GM06990 (cell line): ENCODE measurements at regions not wholly inside any gene's neighbourhood (a gene's known extent, or its start where the extent isn't known, plus 50 kb on each side); places are given as distances from the start of the nearest gene placed in this dataset.

Experiments used
- DNase-seq: peaks from one replicate; pipeline ENCODE4 v3.0.0-alpha.2; 2011; ENCODE audit not compliant: insufficient read length; ENCODE audit errors: extremely low read depth
- H3K27me3 ChIP-seq: replicated peaks from 2 replicates; pipeline ENCODE4 v1.6.0; 2011; ENCODE audit warnings: low read length; ENCODE audit not compliant: control insufficient read depth, insufficient read depth
- H3K36me3 ChIP-seq: 2 replicates; pipeline ENCODE4 v1.5.1; 2011; ENCODE audit warnings: low read length; ENCODE audit not compliant: control insufficient read depth, insufficient read depth
- H3K4me3 ChIP-seq: replicated peaks from 2 replicates; pipeline ENCODE4 v1.5.1; 2011; ENCODE audit warnings: low read depth, mild to moderate bottlenecking, control low read depth, low read length
- CTCF ChIP-seq: IDR thresholded peaks from 2 replicates; pipeline ENCODE4 v1.5.1; 2011; ENCODE audit warnings: low read length, control low read depth, mild to moderate bottlenecking, inconsistent platforms; ENCODE audit not compliant: insufficient read depth, poor library complexity, severe bottlenecking

DNA sequence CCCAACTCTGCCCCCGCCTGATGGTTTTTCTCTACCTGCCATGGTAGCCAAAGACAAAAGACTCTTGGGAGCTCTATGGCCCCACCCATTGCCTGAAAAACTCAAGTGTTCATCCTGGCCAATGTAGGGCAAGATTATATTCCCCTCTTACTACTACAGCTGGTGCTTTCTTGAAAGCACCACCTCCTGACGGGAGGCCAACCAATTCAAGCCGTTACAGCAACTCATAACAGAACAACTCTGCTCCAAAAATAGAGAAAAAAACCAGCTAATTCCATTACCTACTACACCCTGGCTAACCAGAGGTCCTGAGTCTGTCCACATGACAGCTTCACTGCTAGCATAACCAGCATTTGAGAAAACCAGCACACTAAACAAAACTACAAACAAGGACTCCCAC lies 127.5 kb upstream of the GAREM1 start:
- TF ChIP-seq CTCF = no peak
- H3K27me3 ChIP-seq = no peaks in the 10 kb centered on the region
- DNase-seq = no peak
- H3K36me3 ChIP-seq = no peaks in the 10 kb centered on the region
- H3K4me3 ChIP-seq = no peak overlapping the region

DNA sequence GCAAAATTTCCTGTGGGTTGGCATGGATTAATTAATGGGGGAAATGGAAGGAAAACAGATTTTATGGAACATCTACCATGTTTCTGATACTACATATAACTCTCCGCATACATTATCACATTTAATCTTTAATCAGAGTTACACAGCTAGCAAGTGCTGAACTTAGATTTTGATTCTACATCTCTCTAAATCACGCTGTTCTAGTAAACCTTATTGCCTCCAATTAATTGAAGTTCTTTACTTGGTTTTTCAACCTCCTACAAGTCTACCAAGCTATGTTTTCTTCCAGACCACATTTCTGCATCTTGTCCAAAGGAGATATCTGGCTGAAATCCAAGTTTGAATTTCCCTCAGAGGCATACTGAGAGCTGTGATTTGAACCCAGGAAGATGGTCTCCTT lies 125.8 kb upstream of the GAREM1 start:
- no peak for TF ChIP-seq CTCF
- no peaks in the 10 kb centered on the region for H3K27me3 ChIP-seq
- H3K4me3 ChIP-seq = no peak overlapping the region
- H3K36me3 ChIP-seq = no peaks in the 10 kb centered on the region
- no peak for DNase-seq

- DNase-seq = no peak
- TF ChIP-seq CTCF = no peak
- no peak overlapping the region for H3K4me3 ChIP-seq
- H3K27me3 ChIP-seq = no peaks in the 10 kb centered on the region
- no peaks in the 10 kb centered on the region for H3K36me3 ChIP-seq
Observed at GRCh38 chr18:32595832-32596231, 125.2 kb upstream of the GAREM1 start.

DNA sequence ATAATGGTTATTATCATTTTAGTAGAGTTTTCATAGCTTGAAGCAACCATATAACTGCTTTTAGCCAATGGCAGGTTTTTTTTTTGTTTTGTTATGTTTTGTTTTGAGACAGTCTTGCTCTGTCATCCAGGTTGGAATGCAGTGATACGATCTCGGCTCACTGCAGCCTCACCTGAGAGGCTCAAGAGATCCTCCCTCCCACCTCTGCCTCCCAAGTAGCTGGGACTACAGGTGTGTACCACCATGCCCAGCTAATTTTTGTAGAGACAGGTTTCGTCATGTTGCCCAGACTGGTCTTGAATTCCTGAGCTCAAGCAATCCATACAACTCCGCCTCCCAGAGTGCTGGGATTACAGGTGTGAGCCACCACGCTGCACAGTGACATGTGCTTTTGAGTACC lies 117.5 kb upstream of the GAREM1 start:
- no peaks in the 10 kb centered on the region for H3K36me3 ChIP-seq
- TF ChIP-seq CTCF = no peak

GRCh38 chr18:32583431-32583830 lies 112.7 kb upstream of the GAREM1 start:
- no peak for TF ChIP-seq CTCF
- no peaks in the 10 kb centered on the region for H3K27me3 ChIP-seq
- H3K4me3 ChIP-seq = no peak overlapping the region

More for the DNA sequence above, 117.5 kb upstream of the GAREM1 start:
- no peak overlapping the region for H3K4me3 ChIP-seq
- DNase-seq = no peak
- H3K27me3 ChIP-seq = no peaks in the 10 kb centered on the region

GRCh38 chr18:32582455-32582854 lies 111.8 kb upstream of the GAREM1 start:
- H3K4me3 ChIP-seq = no peak overlapping the region
- DNase-seq = no peak
- TF ChIP-seq CTCF = no peak
- H3K27me3 ChIP-seq = no peaks in the 10 kb centered on the region
- no peaks in the 10 kb centered on the region for H3K36me3 ChIP-seq

More at GRCh38 chr18:32583431-32583830, 112.7 kb upstream of the GAREM1 start:
- DNase-seq = no peak
- no peaks in the 10 kb centered on the region for H3K36me3 ChIP-seq
